Hepatocyte (in vitro differentiated cells): ENCODE measurements at regions not wholly inside any gene's neighbourhood (a gene's known extent, or its start where the extent isn't known, plus 50 kb on each side); places are given as distances from the start of the nearest gene placed in this dataset.

Source experiments
- CTCF ChIP-seq: fragments of 200-600 bp; sonication (generic); IDR thresholded peaks from 2 replicates; pipeline ENCODE4 v1.5.1; 2016; ENCODE audit warnings: antibody characterized with exemption, mild to moderate bottlenecking; ENCODE audit not compliant: poor library complexity
- EZH2 ChIP-seq: fragments of 200-600 bp; sonication (generic); IDR thresholded peaks from 2 replicates; pipeline ENCODE4 v1.6.1; 2016; ENCODE audit warnings: antibody characterized with exemption, mild to moderate bottlenecking, borderline replicate concordance

GRCh38 chr11:116519499-116519898 lies 253.3 kb downstream of the BUD13 start:
- TF ChIP-seq CTCF (no peak), EZH2 (no peak)
